GM12878 (cell line): ENCODE measurements at regions not wholly inside any gene's neighbourhood (a gene's known extent, or its start where the extent isn't known, plus 50 kb on each side); places are given as distances from the start of the nearest gene placed in this dataset.

Experiments used
- ATF7 ChIP-seq: fragments of 450-650 bp; IDR thresholded peaks from 2 replicates; pipeline ENCODE4 v1.6.1; 2016; ENCODE audit warnings: low read depth, mild to moderate bottlenecking
- CBFB ChIP-seq: IDR thresholded peaks from 2 replicates; pipeline ENCODE4 v1.6.1; 2016; ENCODE audit warnings: antibody characterized with exemption, low read depth
- CTCF ChIP-seq, 3 experiments: IDR thresholded peaks in 2 of 3; conservative IDR thresholded peaks in 1 of 3; 2 replicates each; pipeline ENCODE4 v1.5.1; 2011; ENCODE audit warnings: low read depth in 3 of 3, low read length in 3 of 3, mild to moderate bottlenecking in 3 of 3, control low read depth in 2 of 3, moderate library complexity in 2 of 3, inconsistent platforms in 1 of 3, mixed read lengths in 1 of 3; ENCODE audit not compliant: control insufficient read depth in 2 of 3, insufficient read depth in 1 of 3; ENCODE audit errors: extremely low read depth in 1 of 3
- GATAD2B ChIP-seq: fragments of 450-650 bp; conservative IDR thresholded peaks from 2 replicates; pipeline ENCODE4 v1.6.1; 2017; ENCODE audit warnings: low read depth, mild to moderate bottlenecking, moderate library complexity
- JUND ChIP-seq: IDR thresholded peaks from 2 replicates; pipeline ENCODE4 v1.6.1; 2012; ENCODE audit warnings: low read depth, mild to moderate bottlenecking, low read length, improper control_type of control experiment, moderate library complexity
- KLF5 ChIP-seq: fragments of 450-650 bp; IDR thresholded peaks from 2 replicates; pipeline ENCODE4 v1.6.1; 2014; ENCODE audit warnings: mild to moderate bottlenecking; ENCODE audit not compliant: partially characterized antibody
- RELA ChIP-seq: fragments of 450-650 bp; IDR thresholded peaks from 2 replicates; pipeline ENCODE4 v1.8.0; 2014; ENCODE audit warnings: borderline replicate concordance; ENCODE audit not compliant: partially characterized antibody
- SMAD1 ChIP-seq: fragments of 450-650 bp; IDR thresholded peaks from 2 replicates; pipeline ENCODE4 v1.6.1; 2018; ENCODE audit warnings: mild to moderate bottlenecking, low read depth; ENCODE audit not compliant: partially characterized antibody
- STAT1 ChIP-seq: fragments of 450-650 bp; conservative IDR thresholded peaks from 2 replicates; pipeline ENCODE4 v1.6.1; 2014; ENCODE audit warnings: antibody characterized with exemption, mild to moderate bottlenecking
- TAF1 ChIP-seq: IDR thresholded peaks from 2 replicates; pipeline ENCODE4 v1.6.1; 2011; ENCODE audit warnings: mild to moderate bottlenecking, low read depth, low read length, borderline replicate concordance
- TCF12 ChIP-seq: IDR thresholded peaks from 2 replicates; pipeline ENCODE4 v1.6.1; 2011; ENCODE audit warnings: low read depth, mild to moderate bottlenecking, low read length
- ZNF687 ChIP-seq: fragments of 450-650 bp; IDR thresholded peaks from 2 replicates; pipeline ENCODE4 v1.6.1; 2017; ENCODE audit warnings: mild to moderate bottlenecking, moderate library complexity
- ZSCAN29 ChIP-seq: fragments of 450-650 bp; IDR thresholded peaks from 2 replicates; pipeline ENCODE4 v1.6.1; 2017; ENCODE audit warnings: mild to moderate bottlenecking, moderate library complexity
- TF ChIP-seq, protein P1 (sequence below): IDR thresholded peaks from 2 replicates; pipeline ENCODE4 v1.6.1; 2012; ENCODE audit warnings: improper control_type of control experiment, low read depth, low read length; ENCODE audit not compliant: insufficient replicate concordance
- TF ChIP-seq, protein P2 (sequence below): IDR thresholded peaks from 2 replicates; pipeline ENCODE4 v1.6.1; 2011; ENCODE audit warnings: borderline replicate concordance, low read depth, mild to moderate bottlenecking, moderate library complexity, mixed read lengths, low read length; ENCODE audit not compliant: insufficient read depth; ENCODE audit errors: extremely low read length

DNA sequence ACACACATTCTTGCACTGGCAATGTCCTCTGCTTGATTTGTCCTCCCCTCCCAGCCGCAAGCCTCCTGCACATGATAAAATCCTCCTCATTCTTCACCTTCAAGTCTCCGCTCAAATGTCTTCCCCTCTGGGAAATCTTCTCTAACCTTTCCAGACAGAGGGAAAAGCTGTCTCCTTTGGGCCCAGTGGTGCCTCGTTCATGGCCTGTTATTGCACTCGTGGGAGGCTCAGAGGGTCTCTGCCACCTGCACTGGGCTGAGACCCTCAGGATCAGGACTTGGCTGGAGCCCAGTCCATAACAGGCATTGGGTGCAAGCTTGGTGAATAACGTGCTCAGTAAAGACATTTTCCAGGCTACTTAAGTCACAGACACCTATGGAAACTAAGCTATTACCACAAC is 68.6 kb downstream of the PTGR3 start (continued):
- TF ChIP-seq, protein P1, sequence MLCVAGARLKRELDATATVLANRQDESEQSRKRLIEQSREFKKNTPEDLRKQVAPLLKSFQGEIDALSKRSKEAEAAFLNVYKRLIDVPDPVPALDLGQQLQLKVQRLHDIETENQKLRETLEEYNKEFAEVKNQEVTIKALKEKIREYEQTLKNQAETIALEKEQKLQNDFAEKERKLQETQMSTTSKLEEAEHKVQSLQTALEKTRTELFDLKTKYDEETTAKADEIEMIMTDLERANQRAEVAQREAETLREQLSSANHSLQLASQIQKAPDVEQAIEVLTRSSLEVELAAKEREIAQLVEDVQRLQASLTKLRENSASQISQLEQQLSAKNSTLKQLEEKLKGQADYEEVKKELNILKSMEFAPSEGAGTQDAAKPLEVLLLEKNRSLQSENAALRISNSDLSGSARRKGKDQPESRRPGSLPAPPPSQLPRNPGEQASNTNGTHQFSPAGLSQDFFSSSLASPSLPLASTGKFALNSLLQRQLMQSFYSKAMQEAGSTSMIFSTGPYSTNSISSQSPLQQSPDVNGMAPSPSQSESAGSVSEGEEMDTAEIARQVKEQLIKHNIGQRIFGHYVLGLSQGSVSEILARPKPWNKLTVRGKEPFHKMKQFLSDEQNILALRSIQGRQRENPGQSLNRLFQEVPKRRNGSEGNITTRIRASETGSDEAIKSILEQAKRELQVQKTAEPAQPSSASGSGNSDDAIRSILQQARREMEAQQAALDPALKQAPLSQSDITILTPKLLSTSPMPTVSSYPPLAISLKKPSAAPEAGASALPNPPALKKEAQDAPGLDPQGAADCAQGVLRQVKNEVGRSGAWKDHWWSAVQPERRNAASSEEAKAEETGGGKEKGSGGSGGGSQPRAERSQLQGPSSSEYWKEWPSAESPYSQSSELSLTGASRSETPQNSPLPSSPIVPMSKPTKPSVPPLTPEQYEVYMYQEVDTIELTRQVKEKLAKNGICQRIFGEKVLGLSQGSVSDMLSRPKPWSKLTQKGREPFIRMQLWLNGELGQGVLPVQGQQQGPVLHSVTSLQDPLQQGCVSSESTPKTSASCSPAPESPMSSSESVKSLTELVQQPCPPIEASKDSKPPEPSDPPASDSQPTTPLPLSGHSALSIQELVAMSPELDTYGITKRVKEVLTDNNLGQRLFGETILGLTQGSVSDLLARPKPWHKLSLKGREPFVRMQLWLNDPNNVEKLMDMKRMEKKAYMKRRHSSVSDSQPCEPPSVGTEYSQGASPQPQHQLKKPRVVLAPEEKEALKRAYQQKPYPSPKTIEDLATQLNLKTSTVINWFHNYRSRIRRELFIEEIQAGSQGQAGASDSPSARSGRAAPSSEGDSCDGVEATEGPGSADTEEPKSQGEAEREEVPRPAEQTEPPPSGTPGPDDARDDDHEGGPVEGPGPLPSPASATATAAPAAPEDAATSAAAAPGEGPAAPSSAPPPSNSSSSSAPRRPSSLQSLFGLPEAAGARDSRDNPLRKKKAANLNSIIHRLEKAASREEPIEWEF, result no peak
- TF ChIP-seq TAF1 (no peak), CTCF (IDR thresholded peaks at IDR 0.05 in 2 of 3, conservative IDR thresholded peaks at IDR 0.05 in 1 of 3; ENCODE audit: control insufficient read depth in 2 of 3, extremely low read depth in 1 of 3, insufficient read depth in 1 of 3, low read depth in 3 of 3, low read length in 3 of 3) (no peak), RELA (no peak), TCF12 (no peak), KLF5 (no peak), CBFB (no peak), STAT1 (no peak), ZSCAN29 (no peak), SMAD1 (no peak), JUND (no peak), ZNF687 (no peak), ATF7 (no peak), GATAD2B (no peak)
- TF ChIP-seq, protein P2, sequence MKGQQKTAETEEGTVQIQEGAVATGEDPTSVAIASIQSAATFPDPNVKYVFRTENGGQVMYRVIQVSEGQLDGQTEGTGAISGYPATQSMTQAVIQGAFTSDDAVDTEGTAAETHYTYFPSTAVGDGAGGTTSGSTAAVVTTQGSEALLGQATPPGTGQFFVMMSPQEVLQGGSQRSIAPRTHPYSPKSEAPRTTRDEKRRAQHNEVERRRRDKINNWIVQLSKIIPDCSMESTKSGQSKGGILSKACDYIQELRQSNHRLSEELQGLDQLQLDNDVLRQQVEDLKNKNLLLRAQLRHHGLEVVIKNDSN, result no peak
